SW 1271 (cell line): ENCODE measurements at regions not wholly inside any gene's neighbourhood (a gene's known extent, or its start where the extent isn't known, plus 50 kb on each side); places are given as distances from the start of the nearest gene placed in this dataset.
"Not testable (repeated sequence)": the region's sequence is repeated elsewhere in the genome, so short reads cannot be mapped to it uniquely, and the experiment has no call there.

Source experiments
- DNase-seq, 2 experiments: peaks; one replicate each; lab custom pipeline; 2025; lab: John Stamatoyannopoulos, UW

DNA sequence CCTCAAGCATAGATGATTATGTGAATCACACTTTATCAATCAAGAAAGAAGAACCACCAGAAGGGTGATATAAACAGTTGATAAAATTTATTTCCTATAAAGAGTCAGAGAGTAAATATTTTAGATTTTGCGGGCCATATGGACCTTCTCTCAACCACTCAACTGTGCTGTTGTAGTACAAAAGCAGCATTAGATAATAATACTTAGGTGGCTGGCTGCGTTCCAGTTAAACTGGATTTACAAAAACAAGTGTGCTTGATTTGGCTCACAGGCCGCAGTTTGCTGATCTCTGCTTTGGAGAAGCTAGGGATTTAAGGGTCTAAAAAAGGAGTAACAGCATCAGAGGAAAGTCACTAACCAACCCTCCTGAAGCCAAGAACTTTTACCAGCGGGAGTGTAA, 1406.0 kb downstream of the KCNT2 start:
- DNase-seq = no peak

DNA sequence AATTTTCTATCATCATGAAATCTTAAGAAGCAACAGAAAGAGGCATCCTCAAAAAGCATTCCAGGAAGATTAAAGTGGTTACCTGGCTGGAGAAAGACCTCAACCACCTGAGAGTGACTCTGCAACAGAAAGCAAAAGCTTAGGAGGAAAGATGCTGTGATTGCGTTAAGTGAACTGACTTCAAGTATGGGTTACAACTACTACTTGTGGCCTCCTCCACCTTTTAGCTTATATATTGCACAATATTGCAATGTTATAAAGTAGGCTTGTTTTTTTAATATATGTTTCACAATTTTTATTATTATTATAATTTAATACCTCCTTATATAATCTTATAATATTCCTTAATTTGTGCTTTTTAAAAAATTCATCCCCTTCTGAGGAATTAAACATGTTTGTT, 1407.5 kb downstream of the KCNT2 start:
- no peak for DNase-seq

DNA sequence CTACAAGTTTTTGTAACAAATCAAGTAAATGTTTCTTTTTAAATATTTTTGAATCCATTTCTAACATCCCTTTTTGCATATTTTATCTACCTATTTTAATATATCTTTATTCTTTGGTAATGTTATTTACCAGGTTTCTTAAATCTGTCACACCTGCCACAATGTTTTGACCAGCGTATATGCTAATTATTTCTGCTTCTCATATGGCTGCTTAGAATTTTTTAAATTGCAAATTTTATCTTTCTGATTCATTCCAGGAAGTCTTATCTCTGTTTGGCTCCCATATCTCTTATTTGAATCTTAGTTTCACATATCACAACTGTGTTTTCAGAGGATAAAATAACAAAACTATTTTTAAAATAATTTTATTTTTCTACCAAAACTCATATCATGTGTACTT, 1411.1 kb downstream of the KCNT2 start:
- DNase-seq = no peak

DNA sequence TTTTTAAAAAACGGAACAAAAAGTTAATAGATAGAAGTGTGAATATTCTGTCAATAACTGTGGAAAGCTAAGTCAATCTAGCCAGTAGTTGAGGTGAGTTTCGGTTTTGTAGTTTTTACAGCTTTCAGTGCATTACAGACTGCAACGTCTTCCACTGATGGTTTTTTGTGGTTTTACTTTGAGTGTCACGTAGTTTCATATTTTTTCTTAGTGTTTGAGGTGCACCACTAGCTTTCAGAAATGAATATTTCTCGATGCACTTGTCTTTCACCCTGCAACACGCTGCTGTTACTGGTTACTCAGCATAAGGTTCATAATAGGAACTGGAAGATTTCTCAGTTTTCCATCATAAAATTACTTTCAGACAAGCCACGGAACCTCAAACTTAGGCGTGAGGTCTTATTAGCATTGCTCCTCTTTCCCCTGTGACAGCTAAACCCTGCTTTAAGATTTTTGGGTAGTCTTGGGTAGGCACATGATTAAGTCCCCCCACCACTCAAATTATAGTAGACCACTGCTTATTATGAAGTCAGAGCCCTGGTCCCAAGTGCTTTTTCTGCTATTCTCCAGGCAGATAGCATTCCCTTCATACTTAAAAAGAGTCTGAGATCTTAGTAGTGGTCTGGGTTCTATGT, 1412.7 kb downstream of the KCNT2 start:
- no peak for DNase-seq

DNA sequence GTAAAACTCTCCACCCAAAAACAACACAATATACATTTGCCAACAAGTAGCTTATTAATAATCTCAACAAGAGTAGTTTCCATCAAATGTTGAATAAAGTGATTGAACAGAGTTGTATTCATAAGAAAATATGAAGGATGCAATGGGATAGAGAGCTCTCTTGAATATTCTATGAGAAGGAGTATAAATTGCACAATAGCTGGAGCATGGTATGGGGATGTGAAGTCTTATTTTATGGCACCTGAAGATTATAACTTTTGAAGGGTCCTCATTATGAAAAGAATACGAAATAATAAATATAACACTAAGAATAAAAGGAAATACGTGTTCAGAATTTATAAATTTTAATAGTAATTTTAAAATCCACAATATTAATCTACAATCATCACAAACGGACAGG, 1415.1 kb downstream of the KCNT2 start:
- no peak for DNase-seq

DNA sequence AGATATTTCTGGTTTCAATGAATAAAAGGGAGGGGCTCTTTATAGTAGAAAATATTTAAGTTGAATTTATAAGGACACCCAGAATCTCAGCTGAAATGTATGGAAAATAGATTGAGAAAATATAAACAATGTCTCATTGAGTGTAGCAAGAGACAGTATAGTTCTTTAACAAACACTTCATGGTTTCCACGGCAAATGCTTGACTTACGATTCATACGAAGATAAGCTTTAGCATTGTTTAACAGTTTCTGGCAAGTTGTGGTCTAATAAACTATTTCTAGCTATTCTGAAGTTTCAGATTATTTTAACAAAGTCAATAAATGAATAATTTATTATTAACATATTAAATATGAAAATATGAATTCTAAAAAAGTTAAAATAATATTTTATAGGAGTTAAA, 1419.4 kb downstream of the KCNT2 start:
- DNase-seq = no peak

DNA sequence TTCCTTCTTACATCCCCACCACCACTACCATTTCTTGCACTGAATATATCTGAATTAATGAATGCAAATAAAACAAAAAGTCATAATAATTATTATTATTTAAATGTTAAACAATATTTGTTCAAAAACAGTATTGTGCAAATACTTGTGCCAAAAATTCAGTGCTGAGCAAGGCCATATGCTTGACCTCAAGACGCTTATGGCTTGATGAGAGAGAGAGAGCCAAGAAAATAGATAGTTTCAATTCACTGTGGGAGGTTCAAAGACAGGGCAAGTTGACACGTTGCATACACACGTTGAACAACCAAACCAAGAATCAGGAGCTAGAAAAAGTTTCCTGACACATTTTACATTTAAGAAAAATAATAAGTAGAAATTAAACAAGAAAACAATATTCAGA, 1421.7 kb downstream of the KCNT2 start:
- DNase-seq = no peak

DNA sequence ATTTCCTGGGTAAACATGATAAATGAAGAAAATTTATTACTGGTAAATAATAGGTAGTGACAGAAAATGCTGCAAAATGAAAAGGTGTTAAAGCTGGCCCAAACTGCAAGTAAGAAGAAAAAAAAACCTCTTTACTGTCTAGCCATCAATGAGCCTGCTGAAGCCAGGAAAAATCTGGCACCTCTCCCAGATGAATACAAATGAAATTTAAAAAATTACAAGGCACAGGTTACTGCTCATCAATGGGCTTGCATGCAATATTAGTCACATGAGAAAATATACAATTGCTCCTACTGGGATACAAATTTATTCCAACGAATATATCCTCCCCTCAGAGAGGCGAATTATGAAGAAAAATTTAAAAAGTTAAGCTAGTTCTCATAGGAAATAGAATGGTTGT, 1422.5 kb downstream of the KCNT2 start:
- DNase-seq = no peak

DNA sequence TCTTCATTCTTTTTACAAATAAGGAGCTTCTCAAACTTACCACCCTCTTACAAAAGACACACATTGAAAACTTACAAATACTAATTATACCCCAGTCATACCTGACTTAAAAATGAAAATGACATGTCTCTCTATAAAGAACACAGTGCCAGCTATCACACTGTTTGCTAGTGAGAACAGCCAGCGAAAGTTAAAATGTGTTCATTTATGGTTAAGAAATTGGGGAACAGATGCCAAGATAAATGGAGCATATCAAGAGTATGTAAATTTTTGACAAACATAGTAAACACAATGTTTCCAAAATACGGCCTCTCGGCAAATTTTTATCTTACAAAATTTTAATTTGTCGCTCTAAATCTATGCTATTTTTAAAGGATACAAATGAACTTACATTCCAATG, 1422.9 kb downstream of the KCNT2 start:
- no peak for DNase-seq

DNA sequence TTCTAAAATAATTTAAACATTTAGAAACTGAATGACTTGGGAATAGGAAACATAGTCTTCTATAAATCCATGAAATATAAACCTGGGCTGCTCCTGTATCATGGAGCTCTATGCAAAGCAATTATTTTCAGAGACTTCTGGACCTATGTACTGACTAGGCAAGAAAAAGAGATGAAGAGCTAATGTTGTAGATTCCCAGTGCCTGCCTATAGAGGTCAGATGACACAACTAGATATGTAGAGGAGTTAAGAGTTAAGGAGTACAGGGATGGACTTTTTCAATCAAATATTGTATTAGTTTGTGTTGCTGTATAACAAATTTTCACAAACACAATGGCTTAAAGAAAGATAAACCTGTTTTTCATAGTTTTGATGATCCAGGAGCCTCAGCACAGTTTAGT, 1434.5 kb downstream of the KCNT2 start:
- DNase-seq = no peak

DNA sequence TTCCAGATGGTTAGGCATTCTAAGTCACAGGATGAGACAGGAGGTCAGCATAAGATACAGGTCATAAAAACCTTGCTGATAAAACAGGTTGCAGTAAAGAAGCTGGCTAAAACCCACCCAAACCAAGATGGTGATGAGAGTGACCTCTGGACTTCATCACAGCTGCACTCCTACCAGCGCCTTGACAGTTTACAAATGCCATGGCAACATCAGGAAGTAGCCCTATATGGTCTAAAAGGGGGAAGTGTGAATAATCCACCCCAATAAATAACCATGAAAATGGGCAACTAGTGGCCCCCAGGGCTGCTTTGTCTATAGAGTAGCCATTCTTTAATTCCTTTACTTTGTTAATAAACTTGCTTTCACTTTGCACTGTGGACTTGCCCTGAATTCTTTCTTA, 1448.4 kb downstream of the KCNT2 start:
- not testable (repeated sequence) for DNase-seq

DNA sequence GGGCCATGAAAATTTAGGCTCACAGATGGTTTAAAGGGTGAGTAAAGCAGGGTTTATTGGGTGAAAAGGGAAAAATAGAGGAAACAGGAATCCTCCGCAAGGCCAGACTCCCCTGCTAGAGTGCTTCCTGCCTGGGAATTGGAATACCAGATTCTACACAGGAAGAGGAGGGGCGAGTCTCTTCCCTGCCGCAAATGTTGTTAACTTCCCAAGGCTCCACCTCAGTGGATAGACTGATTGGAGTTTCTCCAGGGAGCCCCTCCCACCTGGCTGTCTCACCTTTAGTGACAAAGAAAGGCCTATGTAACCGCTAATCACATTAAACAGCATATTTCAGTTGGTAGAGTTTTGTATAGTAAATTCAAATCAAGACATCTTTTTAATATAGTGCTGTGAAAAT, 1450.1 kb downstream of the KCNT2 start:
- DNase-seq = no peak

DNA sequence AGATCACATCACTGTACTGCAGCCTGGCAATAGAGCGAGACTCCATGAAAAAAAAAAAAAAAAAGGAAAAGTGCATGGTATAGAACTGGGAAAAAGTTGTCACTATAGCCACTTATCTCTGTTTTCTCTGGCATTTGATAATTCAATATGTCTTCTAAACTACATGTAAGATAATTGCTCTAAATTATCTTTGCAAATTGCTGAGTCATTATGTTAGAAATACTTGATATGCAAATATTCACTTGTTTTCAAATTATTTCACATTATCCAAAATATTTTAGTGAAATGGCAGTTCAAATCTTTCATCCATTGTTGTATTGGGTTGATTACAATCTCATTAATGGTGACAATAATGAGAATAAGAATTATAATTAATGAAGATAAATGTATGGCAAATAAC, 1455.1 kb downstream of the KCNT2 start:
- DNase-seq = no peak

DNA sequence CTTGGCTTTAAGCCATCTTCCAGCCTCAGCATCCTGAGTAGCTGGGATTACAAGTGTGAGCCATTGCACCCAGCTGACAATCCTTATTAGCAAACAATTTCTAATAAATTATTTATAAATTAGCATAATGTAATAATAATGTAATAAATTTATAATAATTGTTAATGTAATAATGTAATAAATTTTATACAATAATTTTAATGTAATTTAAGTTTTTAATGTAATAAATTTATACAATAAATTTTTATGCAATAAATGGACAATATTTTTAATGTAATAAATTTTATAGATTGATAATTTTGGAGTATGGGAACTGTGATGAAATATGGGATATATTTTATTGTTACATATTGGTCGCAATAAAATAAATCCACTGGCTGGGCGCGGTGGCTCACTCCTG, 1457.5 kb downstream of the KCNT2 start:
- DNase-seq = no peak

DNA sequence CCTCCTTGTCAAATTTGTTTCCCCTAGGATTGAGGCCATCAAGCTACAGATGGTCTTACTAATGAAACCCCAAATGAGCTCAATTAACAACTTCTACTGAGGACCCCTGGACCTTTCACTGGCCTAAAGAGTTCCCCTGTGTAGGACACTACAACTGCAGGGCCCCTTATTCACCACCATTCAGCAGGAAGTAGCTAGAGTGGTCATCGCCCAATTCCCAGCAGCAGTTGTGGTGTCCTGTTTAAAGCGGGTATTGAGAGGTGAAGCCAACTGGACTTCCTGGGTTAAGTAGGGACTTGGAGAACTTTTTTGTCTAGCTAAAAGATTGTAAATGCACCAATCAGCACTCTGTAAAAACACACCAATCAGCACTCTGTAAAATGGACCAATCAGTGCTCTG, 1466.9 kb downstream of the KCNT2 start:
- DNase-seq = no peak

DNA sequence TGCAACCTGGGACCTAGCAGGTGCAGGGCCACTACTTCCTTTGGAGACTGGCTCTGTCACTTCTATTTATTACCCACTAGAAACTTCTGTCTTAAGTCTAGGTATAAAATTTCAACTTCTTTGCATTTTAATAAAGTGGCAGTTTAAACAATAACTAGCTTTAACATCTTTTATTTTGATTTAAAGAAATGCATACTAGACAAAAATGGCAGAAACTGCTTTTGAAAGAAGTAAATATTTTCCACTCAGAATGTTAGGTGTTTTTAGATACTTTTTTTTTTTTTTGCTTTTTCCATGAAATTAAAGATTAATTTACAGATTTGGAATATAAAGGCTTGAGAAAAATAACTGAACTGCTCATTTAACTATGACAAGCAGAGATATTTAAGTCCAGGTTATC, 1477.6 kb downstream of the KCNT2 start:
- DNase-seq = no peak

DNA sequence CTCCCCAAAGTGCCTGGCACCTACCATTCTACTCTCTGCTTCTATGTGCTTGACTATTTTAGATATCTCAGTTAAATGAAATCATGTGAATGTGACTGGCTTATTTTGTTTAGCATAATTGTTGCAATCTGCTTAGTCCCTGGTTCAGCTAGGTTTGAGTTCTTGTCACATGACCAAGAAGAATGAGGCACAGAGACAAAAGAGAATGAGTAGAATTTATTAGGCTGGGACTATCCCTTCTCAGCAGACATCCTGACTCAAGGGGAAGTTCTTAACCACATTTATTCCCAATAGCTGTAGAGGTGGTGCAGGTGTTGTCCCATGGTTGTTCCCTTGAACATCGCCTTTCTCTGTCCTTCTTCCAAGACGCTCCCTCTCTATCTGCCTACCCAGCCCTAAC, 1485.7 kb downstream of the KCNT2 start:
- DNase-seq = no peak

DNA sequence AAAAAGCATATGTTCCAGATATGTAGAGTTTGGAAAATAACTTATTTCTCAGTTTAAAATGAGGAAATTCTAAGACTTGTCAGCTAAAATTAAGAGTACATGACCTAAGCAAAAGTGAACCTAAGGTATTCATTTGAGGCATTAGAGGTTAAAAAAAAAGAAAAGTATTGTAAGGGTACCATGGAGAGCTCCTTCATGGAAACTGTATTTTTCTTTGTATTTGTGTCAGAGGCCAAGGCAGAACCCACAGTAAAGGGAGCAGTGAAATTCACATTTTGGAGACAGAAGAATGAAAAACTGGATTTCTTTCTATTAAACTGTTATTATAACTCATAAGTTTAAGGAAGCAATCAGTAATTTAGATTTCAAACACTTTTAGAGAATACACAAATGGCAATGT, 1494.8 kb downstream of the KCNT2 start:
- DNase-seq = no peak

DNA sequence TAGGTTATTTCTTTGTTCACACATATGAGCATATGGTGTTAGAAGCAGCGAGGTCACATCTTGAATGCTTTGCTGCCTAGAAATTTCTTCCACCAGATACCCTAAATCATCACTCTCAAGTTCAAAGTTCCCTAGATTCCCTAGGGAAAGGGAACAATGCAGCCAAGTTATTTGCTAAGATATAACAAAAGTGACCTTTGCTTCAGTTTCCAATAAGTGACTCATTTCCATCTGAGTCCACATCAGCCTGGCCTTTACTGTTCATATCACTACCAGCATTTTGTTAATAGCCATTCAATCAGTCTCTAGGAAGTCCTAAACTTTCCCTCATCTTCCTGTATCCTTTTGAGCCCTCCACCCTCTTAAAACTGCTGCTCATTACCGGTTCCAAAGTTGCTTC, 1502.5 kb downstream of the KCNT2 start:
- DNase-seq = no peak

DNA sequence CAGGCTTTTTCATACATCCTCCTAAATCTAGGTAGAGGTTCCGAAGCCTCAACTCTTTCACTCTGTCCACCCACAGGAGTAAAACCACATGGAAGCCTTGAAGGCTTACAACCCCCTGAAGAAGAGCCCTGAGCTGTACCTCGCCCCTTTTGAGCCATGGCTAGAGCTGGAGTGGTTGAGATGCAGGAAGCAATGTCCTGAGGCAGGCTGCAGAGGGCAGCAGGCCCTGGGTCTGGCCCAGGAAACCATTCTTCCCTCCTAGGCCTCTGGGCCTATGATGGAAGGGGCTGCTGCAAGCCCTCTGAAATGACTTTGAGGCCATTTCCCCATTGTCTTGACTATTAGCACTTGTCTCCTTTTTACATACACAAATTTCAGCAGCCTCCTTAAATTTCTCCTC, 1503.0 kb downstream of the KCNT2 start:
- no peak for DNase-seq

DNA sequence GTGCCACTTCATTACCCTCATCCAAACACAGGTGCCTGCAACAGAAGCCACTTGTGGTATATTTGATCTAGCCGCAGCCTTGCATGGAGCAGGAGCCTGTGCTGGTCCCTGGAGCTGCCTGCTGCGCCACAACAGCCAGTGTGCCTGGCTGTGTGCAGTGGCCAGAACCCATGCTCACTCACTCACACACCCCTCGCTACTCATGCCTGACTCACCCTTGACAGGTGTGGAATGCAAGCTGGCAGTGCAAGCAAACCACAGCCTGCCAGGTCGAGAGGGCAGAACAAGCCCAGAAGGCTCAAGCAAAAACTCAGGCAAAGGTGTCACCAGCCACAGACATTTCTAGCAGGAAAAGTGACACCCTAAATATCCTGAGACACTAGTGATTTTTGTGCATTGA, 1510.9 kb downstream of the KCNT2 start:
- DNase-seq = no peak

DNA sequence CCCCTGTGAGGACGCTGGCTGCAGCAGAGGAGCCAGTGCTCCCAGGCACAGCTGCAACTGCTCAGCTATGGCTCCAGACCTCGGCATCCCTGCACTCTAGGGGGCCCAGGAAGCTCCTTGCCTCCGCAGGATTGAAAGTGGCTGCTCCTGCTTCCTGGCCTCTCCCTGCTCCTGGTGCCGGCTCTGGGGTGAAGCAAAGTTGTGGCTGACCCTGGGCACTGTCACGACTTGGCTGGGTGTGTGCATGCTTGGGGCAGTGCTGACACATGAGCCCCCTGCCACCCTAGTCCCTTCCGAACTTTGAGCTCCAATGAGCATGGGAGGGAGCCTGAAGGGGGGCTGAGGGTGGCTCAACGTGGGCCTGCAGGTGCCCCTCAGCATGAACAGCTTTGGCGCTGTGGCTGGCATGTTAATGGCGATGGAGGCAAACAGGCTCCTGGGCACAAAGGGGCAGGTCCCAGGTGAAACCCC, 1512.2 kb downstream of the KCNT2 start:
- DNase-seq = no peak

DNA sequence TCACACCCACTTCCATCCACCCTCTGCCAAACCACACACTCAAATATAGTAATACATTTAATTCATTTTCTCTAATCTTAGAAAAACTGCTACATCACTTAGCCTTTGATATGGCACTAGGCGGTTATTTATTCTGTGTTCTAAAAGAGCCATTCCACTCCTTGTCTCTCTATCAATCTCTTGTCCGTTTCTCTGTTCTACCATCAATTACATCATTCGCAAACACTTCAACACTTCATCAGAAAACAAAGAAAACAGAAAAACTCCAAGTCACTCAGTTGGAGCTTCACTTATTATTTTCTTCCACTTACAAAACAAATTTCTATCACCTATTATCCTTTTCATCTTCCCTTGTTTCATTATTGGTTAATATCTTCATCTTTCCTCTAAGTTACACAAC, 1523.0 kb downstream of the KCNT2 start:
- no peak for DNase-seq

DNA sequence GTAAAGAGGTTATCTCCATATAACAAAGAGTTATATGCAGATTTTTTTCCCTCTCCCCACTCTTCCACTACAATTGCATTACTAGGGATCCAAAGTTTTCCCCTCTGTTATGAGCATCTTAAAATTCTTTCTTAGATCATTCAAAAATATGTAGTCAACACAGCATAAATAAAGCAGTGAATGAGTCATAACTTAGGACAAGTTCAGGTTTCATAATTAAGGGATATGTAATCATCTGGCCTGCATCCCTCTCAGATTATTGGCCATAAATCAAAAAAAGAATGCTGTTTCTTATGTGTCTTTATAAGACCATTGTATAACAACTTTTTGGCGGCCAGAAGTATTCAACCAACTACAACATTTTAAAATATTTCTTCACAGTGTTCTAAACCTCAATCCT, 1526.1 kb downstream of the KCNT2 start:
- DNase-seq = no peak

DNA sequence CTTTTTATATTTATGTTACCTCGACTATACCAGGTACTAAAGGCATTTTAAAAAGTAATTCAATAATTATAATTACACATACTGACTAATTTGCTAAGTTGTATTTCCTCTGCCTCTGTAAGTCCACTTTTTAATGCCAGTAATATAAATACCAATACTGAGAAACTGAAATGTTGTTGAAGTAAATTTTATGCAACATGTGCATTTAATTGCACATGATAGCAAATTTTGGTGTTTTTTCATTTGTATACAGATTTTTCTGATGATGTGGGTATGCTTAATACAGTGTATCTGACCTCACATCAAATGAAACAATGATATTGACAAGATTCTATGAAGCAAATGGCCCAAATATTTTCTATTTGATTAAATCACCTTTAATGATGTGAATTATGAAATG, 1531.6 kb downstream of the KCNT2 start:
- no peak for DNase-seq
